AG04450 (cell line): ENCODE measurements at regions not wholly inside any gene's neighbourhood (a gene's known extent, or its start where the extent isn't known, plus 50 kb on each side); places are given as distances from the start of the nearest gene placed in this dataset.
"Not testable (repeated sequence)": the region's sequence is repeated elsewhere in the genome, so short reads cannot be mapped to it uniquely, and the experiment has no call there.

Source experiments
- CTCF ChIA-PET: fragments of 300-600, 350-600 bp; formaldehyde crosslinking; extraction: SDS; loops from one replicate; lab custom pipeline; 2022; ENCODE audit warnings: antibody characterized with exemption, inconsistent platforms; lab: Charles Lee
- POLR2A ChIA-PET: fragments of 350-600 bp; formaldehyde crosslinking; extraction: SDS; loops from one replicate; lab custom pipeline; 2021; ENCODE audit warnings: antibody characterized with exemption, inconsistent platforms; lab: Yijun Ruan, JAX
- DNase-seq: peaks from one replicate; pipeline ENCODE4 v3.0.0-alpha.2; 2011; ENCODE audit warnings: low read depth, low spot score
- H3K27ac ChIP-seq: one replicate; pipeline ENCODE4 v1.5.1; 2012; ENCODE audit warnings: low read depth, low read length, control low read depth
- H3K27me3 ChIP-seq: one replicate; pipeline ENCODE4 v1.6.0; 2012; ENCODE audit warnings: low read length; ENCODE audit not compliant: control insufficient read depth, insufficient read depth
- H3K4me3 ChIP-seq: 2 replicates; pipeline ENCODE4 v1.5.1; 2011; ENCODE audit warnings: mild to moderate bottlenecking, low read depth, low read length, control low read depth
- H3K9me3 ChIP-seq: 2 replicates; pipeline ENCODE4 v1.5.1; 2012; ENCODE audit warnings: low read length; ENCODE audit not compliant: control insufficient read depth, insufficient read depth
- TF ChIP-seq, protein P1 (sequence below): IDR thresholded peaks from 2 replicates; pipeline ENCODE4 v1.5.1; 2011; ENCODE audit warnings: low read depth, low read length, control low read depth, inconsistent platforms

DNA sequence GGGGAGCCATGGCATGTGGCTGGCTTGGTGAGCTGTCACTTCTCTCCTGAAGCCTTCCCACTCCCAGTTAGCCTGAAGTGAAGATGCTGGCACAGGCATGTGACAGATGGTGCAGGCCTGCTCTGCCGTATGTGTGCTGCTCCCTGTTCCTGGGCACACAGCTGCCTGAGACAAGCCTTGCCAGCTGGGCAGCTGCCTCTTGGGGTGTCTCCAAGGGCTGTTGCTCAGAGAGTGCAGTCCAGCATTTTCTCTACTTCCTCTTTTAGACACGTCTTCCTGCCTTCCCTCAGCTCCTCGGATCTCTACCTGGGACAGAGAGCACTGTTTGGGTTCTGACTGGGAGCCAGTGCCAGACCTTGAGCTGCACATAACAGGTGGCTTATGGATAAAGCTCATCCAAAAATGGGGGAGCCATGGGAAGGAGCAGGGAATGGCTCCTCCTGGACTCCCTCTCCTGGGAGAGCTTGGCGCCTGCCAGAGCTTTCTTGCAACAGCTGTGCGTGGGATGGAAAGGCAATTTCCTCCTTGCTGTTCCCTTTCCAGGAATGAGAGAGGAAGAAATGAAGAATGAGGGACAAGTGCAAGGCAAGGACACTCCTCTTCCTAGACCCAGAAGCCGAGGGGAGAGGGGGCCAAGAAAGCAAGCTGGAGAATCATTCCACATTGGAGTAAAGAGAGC lies 132.9 kb downstream of the MSL3 start:
- H3K27me3 ChIP-seq, result no peaks in the 10 kb centered on the region
- no peak for DNase-seq
- no peaks in the 10 kb centered on the region for H3K9me3 ChIP-seq
- TF ChIP-seq, protein P1, sequence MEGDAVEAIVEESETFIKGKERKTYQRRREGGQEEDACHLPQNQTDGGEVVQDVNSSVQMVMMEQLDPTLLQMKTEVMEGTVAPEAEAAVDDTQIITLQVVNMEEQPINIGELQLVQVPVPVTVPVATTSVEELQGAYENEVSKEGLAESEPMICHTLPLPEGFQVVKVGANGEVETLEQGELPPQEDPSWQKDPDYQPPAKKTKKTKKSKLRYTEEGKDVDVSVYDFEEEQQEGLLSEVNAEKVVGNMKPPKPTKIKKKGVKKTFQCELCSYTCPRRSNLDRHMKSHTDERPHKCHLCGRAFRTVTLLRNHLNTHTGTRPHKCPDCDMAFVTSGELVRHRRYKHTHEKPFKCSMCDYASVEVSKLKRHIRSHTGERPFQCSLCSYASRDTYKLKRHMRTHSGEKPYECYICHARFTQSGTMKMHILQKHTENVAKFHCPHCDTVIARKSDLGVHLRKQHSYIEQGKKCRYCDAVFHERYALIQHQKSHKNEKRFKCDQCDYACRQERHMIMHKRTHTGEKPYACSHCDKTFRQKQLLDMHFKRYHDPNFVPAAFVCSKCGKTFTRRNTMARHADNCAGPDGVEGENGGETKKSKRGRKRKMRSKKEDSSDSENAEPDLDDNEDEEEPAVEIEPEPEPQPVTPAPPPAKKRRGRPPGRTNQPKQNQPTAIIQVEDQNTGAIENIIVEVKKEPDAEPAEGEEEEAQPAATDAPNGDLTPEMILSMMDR, result no peak
- ChIA-PET CTCF (interaction anchor here (0.5 kb wide), 1 partner anchor 1653 kb away, joined by 3 read pairs; no protein-coding TSS in a partner anchor), POLR2A (no interaction called here)
- no peak overlapping the region for H3K4me3 ChIP-seq
- no peak overlapping the region for H3K27ac ChIP-seq

DNA sequence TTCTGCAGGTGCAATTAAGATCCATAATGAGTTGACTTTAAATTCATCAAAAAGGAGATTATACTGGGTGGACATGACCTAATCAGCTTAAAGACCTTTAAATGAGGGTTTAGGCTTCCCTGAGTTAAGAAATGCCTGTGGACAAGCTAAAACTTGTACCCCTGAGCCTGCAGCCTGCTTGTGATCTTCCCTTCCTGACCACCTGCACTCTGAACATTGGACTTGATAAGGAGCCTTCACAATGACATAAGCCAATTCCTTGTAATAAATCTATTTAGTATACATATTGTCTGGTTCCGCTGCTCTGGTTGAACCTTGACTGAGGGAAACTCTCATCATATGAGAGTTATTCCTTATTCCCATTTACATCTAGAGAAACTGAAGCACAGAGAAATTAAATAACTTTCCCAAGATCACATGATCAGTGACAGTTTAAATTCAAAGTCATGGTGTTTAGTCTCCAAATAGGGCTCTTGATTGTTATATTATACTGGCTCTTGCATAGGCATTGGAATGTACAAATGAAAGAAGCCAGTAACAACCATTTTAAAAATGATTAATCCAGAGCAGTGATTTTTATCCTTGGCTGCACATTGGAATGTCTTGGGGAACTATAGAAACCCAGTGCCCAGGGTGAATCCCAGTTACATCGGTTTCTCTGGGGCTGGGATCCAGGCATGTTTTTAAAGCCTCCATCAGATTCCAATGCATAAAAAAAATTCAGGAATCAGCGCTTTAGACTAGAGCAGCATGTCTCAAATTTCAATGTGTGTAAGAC lies 136.1 kb downstream of the MSL3 start:
- Histone ChIP-seq H3K4me3 (no peak overlapping the region), H3K9me3 (no peaks in the 10 kb centered on the region), H3K27ac (no peak overlapping the region), H3K27me3 (no peaks in the 10 kb centered on the region)
- TF ChIP-seq, protein P1, result no peak
- ChIA-PET CTCF (no interaction called here), POLR2A (no interaction called here)
- no peak for DNase-seq

DNA sequence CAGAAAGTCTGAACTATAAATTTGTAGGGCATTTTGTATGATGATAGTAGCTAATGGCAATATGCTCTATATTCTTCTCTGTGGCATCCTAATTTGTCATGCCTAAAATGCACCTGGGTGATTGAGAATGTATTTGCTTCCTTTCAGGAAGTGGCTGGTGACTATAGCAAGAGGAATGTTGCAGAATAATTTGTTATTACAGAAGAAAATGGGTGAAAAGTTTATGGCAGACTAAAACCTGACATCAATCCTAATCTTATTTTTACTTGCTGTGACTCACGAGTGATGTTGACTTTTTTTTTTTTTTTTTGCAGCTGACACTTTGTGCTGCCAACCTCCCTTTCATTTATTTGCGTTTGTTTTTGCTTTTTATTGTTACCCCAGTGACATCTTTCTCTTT lies 141.1 kb downstream of the MSL3 start:
- H3K27ac ChIP-seq, result no peak overlapping the region
- CTCF ChIA-PET, result no interaction called here
- TF ChIP-seq, protein P1, result no peak
- H3K4me3 ChIP-seq, result no peak overlapping the region
- no peak for DNase-seq
- H3K27me3 ChIP-seq, result no peaks in the 10 kb centered on the region
- POLR2A ChIA-PET, result no interaction called here
- no peaks in the 10 kb centered on the region for H3K9me3 ChIP-seq

DNA sequence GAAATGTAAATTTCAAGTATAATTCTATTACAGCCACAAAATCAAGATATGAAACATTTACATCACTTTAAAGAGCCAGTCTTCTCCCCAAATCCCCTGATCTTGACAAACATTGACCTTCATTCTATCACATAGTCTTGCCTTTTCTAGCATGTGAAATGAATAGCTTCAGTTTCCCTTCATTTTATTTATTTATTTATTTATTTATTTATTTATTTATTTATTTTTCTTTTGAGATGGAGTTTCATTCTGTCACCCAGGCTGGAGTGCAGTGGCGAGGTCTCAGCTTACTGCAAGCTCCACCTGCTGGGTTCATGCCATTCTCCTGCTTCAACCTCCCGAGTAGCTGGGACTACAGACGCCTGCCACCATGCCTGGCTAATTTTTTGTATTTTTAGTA lies 147.9 kb downstream of the MSL3 start:
- DNase-seq, H3K9me3 ChIP-seq, H3K4me3 ChIP-seq, POLR2A ChIA-PET, CTCF ChIA-PET, H3K27me3 ChIP-seq, H3K27ac ChIP-seq: not testable (repeated sequence)

DNA sequence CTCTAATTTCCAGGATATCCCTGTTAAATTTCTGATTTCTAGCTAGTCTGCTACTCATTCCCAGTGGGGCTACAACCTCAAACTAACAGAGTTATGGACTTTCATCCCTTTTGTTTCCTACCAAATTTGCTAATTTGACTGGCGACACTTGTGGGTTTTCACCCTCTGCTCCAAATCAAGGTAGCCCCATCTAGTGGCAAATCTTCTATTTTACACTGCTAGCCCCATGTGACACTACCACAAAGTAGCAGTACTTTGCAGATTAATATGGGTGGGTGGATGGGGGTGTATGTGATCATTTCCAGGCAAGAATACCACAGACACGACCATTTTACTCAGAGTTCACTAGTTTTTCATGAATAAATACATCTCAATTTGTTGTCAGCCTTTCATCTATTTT lies 150.3 kb downstream of the MSL3 start:
- no peak overlapping the region for H3K27ac ChIP-seq
- no peaks in the 10 kb centered on the region for H3K9me3 ChIP-seq
- TF ChIP-seq, protein P1, result peak; percentile 50
- POLR2A ChIA-PET, result no interaction called here
- CTCF ChIA-PET, result interaction anchor here (1.8 kb wide), 1 partner anchor 121 kb away, joined by 5 read pairs; no protein-coding TSS in a partner anchor
- DNase-seq, result no peak
- H3K27me3 ChIP-seq, result no peaks in the 10 kb centered on the region
- no peak overlapping the region for H3K4me3 ChIP-seq
